ENCODE measurements at regions not wholly inside any gene's neighbourhood (a gene's known extent, or its start where the extent isn't known, plus 50 kb on each side); places are given as distances from the start of the nearest gene placed in this dataset.

DNA sequence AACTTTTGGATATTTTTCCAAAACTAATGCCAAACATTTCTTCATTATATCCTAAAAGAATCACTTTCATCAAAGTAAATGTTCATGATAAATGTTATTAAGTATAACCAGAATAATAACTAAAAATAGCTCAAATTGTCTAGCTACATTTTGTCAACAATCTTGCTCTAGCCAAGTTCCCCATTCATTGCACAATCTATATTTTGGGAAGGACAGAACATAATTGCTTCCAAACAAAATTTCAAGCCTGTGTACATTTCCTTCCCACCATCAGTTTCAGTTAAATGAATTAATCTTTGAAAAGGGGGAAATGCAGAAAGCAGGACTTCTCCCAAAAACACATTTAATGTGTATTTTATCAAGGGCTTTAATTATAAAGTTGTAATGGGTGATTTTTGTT, 98.0 kb upstream of the PLEKHG7 start:
- no peak for TF ChIP-seq TCF7L2 (IDR thresholded peaks at IDR 0.05; ENCODE audit: low read depth, low read length)
- TF ChIP-seq, protein P1, sequence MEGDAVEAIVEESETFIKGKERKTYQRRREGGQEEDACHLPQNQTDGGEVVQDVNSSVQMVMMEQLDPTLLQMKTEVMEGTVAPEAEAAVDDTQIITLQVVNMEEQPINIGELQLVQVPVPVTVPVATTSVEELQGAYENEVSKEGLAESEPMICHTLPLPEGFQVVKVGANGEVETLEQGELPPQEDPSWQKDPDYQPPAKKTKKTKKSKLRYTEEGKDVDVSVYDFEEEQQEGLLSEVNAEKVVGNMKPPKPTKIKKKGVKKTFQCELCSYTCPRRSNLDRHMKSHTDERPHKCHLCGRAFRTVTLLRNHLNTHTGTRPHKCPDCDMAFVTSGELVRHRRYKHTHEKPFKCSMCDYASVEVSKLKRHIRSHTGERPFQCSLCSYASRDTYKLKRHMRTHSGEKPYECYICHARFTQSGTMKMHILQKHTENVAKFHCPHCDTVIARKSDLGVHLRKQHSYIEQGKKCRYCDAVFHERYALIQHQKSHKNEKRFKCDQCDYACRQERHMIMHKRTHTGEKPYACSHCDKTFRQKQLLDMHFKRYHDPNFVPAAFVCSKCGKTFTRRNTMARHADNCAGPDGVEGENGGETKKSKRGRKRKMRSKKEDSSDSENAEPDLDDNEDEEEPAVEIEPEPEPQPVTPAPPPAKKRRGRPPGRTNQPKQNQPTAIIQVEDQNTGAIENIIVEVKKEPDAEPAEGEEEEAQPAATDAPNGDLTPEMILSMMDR (IDR thresholded peaks at IDR 0.05) = no peak
